ENCODE measurements at regions not wholly inside any gene's neighbourhood (a gene's known extent, or its start where the extent isn't known, plus 50 kb on each side); places are given as distances from the start of the nearest gene placed in this dataset.
A peak's percentile ranks its signal among the peaks of the same experiment; 100 is the strongest.
"Not testable (repeated sequence)": the region's sequence is repeated elsewhere in the genome, so short reads cannot be mapped to it uniquely, and the experiment has no call there.

DNA sequence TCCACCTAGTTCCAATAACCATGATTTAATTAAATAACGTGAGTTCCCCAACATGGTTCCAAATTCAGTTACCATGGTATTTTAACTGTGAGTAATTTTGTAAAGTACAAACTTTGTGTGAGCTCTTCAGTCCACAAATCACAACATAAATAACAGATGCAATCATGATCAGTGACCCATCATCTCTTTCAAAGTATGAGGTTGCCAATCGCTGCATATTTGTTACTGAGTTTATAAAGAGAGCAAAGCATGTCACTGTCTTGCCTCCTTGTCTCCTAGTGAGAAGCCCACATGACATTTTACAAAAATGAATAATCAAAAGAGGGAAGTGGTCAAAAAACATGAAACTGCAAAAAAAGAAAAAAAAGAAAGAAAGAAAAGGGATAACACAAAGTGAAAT is 69.1 kb upstream of the PDSS1 start:
- Mint-ChIP-seq H3K27me3 (ENCODE audit: insufficient read depth) (peaks cover 11% of the 10 kb centered on the region), H3K9me3 (peaks cover 5% of the 10 kb centered on the region), H3K4me1 (no peaks in the 10 kb centered on the region), H3K27ac (no peak overlapping the region), H3K4me3 (no peak overlapping the region), H3K36me3 (ENCODE audit: low read depth) (no peaks in the 10 kb centered on the region)
- no peaks in the 10 kb centered on the region for H3K27me3 ChIP-seq (ENCODE audit: control insufficient read depth, insufficient read depth, low read length, poor library complexity, severe bottlenecking)
- DNase-seq, result no peak
- no peak overlapping the region for H3K27ac ChIP-seq (ENCODE audit: low read depth, low read length)
- H3K9ac ChIP-seq (ENCODE audit: extremely low read depth, low read length, poor library complexity, severe bottlenecking), result no peak overlapping the region
- H3K36me3 ChIP-seq (ENCODE audit: control insufficient read depth, insufficient read depth, low read length), result no peaks in the 10 kb centered on the region
- WGBS, 2 experiments (ENCODE audit: insufficient coverage in 1 of 2, insufficient read length in 1 of 2), result 76% methylated on average over 2 of the region's 2 CpGs; no CpG with 5 or more reads in 1 of the 2 experiments
- TF ChIP-seq, protein P1, sequence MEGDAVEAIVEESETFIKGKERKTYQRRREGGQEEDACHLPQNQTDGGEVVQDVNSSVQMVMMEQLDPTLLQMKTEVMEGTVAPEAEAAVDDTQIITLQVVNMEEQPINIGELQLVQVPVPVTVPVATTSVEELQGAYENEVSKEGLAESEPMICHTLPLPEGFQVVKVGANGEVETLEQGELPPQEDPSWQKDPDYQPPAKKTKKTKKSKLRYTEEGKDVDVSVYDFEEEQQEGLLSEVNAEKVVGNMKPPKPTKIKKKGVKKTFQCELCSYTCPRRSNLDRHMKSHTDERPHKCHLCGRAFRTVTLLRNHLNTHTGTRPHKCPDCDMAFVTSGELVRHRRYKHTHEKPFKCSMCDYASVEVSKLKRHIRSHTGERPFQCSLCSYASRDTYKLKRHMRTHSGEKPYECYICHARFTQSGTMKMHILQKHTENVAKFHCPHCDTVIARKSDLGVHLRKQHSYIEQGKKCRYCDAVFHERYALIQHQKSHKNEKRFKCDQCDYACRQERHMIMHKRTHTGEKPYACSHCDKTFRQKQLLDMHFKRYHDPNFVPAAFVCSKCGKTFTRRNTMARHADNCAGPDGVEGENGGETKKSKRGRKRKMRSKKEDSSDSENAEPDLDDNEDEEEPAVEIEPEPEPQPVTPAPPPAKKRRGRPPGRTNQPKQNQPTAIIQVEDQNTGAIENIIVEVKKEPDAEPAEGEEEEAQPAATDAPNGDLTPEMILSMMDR (conservative IDR thresholded peaks at IDR 0.05), result no peak
- no peaks in the 10 kb centered on the region for H3K9me3 ChIP-seq (ENCODE audit: control insufficient read depth, low read length)
- H3K4me1 ChIP-seq (ENCODE audit: control insufficient read depth, insufficient read depth, low read length), result no peaks in the 10 kb centered on the region
- H3K4me3 ChIP-seq (ENCODE audit: low read length), result no peak overlapping the region

DNA sequence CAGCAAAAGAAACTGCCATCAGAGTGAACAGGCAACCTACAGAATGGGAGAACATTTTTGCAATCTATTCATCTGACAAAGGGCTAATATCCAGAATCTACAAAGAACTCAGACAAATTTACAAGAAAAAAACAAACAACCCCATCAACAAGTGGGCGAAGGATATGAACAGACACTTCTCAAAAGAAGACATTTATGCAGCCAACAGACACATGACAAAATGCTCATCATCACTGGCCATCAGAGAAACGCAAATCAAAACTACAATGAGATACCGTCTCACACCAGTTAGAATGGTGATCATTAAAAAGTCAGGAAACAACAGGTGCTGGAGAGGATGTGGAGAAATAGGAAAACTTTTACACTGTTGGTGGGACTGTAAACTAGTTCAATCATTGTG is 65.3 kb upstream of the PDSS1 start:
- not testable (repeated sequence) for H3K9me3 ChIP-seq (ENCODE audit: control insufficient read depth, low read length); H3K27me3 Mint-ChIP-seq (ENCODE audit: insufficient read depth); H3K4me3 ChIP-seq (ENCODE audit: low read length); H3K36me3 ChIP-seq (ENCODE audit: control insufficient read depth, insufficient read depth, low read length); H3K9ac ChIP-seq (ENCODE audit: extremely low read depth, low read length, poor library complexity, severe bottlenecking); H3K27ac Mint-ChIP-seq; H3K9me3 Mint-ChIP-seq; H3K4me1 ChIP-seq (ENCODE audit: control insufficient read depth, insufficient read depth, low read length); H3K36me3 Mint-ChIP-seq (ENCODE audit: low read depth); DNase-seq; H3K27me3 ChIP-seq (ENCODE audit: control insufficient read depth, insufficient read depth, low read length, poor library complexity, severe bottlenecking); H3K4me1 Mint-ChIP-seq; H3K27ac ChIP-seq (ENCODE audit: low read depth, low read length); H3K4me3 Mint-ChIP-seq
- WGBS, 2 experiments (ENCODE audit: insufficient coverage in 1 of 2, insufficient read length in 1 of 2), result 80% methylated on average over 1 of the region's 3 CpGs; no CpG with 5 or more reads in 1 of the 2 experiments

DNA sequence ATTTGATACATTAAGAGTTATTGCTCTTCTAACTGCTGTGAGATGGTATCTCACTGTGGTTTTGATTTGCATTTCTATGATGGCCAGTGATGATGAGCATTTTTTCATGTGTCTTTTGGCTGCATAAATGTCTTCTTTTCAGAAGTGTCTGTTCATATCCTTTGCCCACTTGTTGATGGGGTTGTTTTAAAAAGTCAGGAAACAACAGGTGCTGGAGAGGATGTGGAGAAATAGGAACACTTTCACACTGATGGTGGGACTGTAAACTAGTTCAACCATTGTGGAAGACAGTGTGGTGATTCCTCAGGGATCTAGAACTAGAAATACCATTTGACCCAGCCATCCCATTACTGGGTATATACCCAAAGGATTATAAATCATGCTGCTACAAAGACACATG is 63.4 kb upstream of the PDSS1 start:
- not testable (repeated sequence) for H3K9me3 ChIP-seq (ENCODE audit: control insufficient read depth, low read length); H3K9ac ChIP-seq (ENCODE audit: extremely low read depth, low read length, poor library complexity, severe bottlenecking); H3K4me3 Mint-ChIP-seq; H3K4me1 Mint-ChIP-seq; H3K36me3 ChIP-seq (ENCODE audit: control insufficient read depth, insufficient read depth, low read length); DNase-seq; H3K4me3 ChIP-seq (ENCODE audit: low read length); H3K27me3 ChIP-seq (ENCODE audit: control insufficient read depth, insufficient read depth, low read length, poor library complexity, severe bottlenecking); H3K36me3 Mint-ChIP-seq (ENCODE audit: low read depth); H3K27ac Mint-ChIP-seq; H3K27ac ChIP-seq (ENCODE audit: low read depth, low read length); H3K4me1 ChIP-seq (ENCODE audit: control insufficient read depth, insufficient read depth, low read length); H3K9me3 Mint-ChIP-seq; H3K27me3 Mint-ChIP-seq (ENCODE audit: insufficient read depth)

DNA sequence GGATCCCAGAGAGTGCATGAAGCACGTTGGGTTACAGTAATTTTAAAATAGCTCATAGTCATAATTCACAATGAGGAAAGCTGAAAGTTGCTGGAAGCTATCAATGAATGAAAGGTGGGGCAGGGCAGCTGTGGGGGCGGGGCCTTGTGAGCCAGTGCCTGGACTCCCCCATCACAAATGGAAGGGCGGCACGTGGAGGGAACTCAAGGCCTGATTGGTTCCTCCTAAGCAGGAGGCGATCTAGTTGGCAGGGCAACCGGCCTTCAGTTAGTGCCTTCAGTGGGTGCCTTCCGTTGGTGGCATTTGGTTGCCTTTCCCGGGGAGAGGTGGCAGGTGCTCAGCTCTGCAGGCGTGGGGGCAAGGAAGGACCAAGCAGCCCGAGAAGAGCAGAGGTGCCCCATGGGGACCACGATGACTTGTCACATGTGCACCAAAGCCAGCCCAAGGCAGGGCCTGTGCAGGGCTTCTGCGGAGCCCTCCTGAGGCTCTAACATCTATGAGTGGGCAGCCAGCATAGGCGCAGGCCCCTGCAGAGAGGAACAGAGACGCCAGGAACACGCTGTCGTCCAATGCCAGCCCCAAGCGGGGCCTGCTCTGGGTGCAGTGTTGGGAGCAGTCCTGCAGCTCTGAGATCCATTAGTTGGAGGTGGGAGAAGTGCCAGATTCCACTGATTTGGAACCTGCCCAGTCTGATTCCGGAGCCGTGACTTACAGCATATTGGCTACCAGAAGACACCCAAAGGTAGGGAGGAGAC is 59.8 kb upstream of the PDSS1 start:
- H3K4me3 Mint-ChIP-seq, result no peak overlapping the region
- TF ChIP-seq, protein P1 (conservative IDR thresholded peaks at IDR 0.05), result no peak

More for the DNA sequence above, 59.8 kb upstream of the PDSS1 start:
- H3K4me1 ChIP-seq (ENCODE audit: control insufficient read depth, insufficient read depth, low read length), result no peaks in the 10 kb centered on the region
- peak; percentile 51 for DNase-seq
- no peak overlapping the region for H3K27ac ChIP-seq (ENCODE audit: low read depth, low read length)
- H3K9me3 Mint-ChIP-seq, result peaks cover 3% of the 10 kb centered on the region
- H3K9me3 ChIP-seq (ENCODE audit: control insufficient read depth, low read length), result no peaks in the 10 kb centered on the region
- H3K4me3 ChIP-seq (ENCODE audit: low read length), result no peak overlapping the region
- H3K27me3 Mint-ChIP-seq (ENCODE audit: insufficient read depth), result no peaks in the 10 kb centered on the region
- H3K27ac Mint-ChIP-seq, result no peak overlapping the region
- H3K36me3 Mint-ChIP-seq (ENCODE audit: low read depth), result no peaks in the 10 kb centered on the region
- H3K36me3 ChIP-seq (ENCODE audit: control insufficient read depth, insufficient read depth, low read length), result no peaks in the 10 kb centered on the region
- 92 to 95% methylated on average over 13 to 19 of the region's 19 CpGs for WGBS, 2 experiments (ENCODE audit: insufficient coverage in 1 of 2, insufficient read length in 1 of 2)
- H3K27me3 ChIP-seq (ENCODE audit: control insufficient read depth, insufficient read depth, low read length, poor library complexity, severe bottlenecking), result no peaks in the 10 kb centered on the region
- H3K9ac ChIP-seq (ENCODE audit: extremely low read depth, low read length, poor library complexity, severe bottlenecking), result no peak overlapping the region
- no peaks in the 10 kb centered on the region for H3K4me1 Mint-ChIP-seq

All from endodermal cell (in vitro differentiated cells).